HUES48 (cell line): ENCODE measurements at regions not wholly inside any gene's neighbourhood (a gene's known extent, or its start where the extent isn't known, plus 50 kb on each side); places are given as distances from the start of the nearest gene placed in this dataset.

ENCODE experiments used
- H3K27ac ChIP-seq: one replicate; pipeline ENCODE4 v1.7.0; 2013; ENCODE audit warnings: low read depth, low read length, inconsistent platforms
- H3K27me3 ChIP-seq: 2 replicates; pipeline ENCODE4 v1.6.1; 2013; ENCODE audit warnings: mild to moderate bottlenecking, low read length; ENCODE audit not compliant: control insufficient read depth, insufficient read depth
- H3K36me3 ChIP-seq: 2 replicates; pipeline ENCODE4 v1.6.1; 2013; ENCODE audit warnings: low read length; ENCODE audit not compliant: control insufficient read depth, insufficient read depth
- H3K4me1 ChIP-seq: 2 replicates; pipeline ENCODE4 v1.6.1; 2013; ENCODE audit warnings: mild to moderate bottlenecking, low read length; ENCODE audit not compliant: control insufficient read depth, insufficient read depth
- H3K4me3 ChIP-seq: 2 replicates; pipeline ENCODE4 v1.5.1; 2013; ENCODE audit warnings: mild to moderate bottlenecking, low read depth, low read length
- H3K9ac ChIP-seq: 2 replicates; pipeline ENCODE4 v1.6.1; 2013; ENCODE audit warnings: mild to moderate bottlenecking, low read depth, low read length, moderate library complexity
- H3K9me3 ChIP-seq: 2 replicates; pipeline ENCODE4 v1.6.1; 2013; ENCODE audit warnings: low read length; ENCODE audit not compliant: control insufficient read depth, insufficient read depth

DNA sequence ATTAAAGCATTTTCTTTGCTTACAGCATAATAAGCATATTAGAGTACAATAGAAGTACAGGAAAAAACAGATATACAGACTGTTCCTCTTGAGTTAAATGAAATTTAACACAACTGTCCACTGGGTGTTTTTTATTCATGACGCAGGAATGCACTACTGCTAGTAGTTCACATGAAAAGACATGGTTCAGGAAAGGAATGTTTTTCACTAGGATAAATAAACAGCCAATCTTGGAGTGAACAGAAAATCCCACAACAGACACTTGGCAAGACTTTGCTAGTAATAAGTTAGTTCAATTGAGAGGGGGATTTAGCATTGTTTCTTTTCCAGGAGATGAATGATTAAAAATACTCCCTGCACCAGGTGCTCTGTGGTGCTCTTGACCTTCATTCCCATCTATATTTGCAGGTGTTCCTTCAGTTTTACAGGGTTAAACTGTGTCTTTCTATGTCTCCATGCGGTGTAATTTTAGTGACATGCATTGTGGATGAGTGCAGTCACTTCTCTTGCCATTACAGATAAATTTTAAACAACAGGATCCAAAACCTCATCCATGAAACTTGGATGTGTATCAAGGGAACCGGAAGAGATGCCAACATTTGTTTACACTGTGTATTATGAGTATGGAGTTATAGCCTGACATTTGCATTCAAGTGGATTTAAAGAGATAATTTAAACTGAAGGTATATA, 796.6 kb downstream of the DSC3 start:
- Histone ChIP-seq H3K4me3 (no peak overlapping the region), H3K9ac (no peak overlapping the region), H3K27ac (no peak overlapping the region), H3K4me1 (no peaks in the 10 kb centered on the region), H3K27me3 (no peaks in the 10 kb centered on the region), H3K9me3 (no peaks in the 10 kb centered on the region), H3K36me3 (no peaks in the 10 kb centered on the region)

DNA sequence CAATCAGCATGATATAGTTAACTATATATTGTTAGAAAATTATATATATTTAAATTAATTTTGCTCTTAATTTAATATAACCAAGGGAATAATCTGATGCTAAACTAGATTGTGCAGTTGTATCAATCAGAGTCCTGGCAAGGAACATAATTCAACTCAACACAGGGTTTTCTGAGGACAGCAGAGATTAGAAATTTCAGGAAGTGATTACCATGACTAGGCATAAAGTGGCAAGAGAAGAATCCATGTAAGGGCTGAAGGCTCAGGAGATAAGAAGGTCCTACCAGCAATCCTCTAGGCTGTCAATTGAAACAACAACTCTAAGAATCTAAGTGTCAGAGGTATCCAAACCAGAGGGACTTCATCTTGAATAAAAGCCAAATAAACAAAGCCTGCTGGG, 807.8 kb downstream of the DSC3 start:
- Histone ChIP-seq H3K27ac (no peak overlapping the region), H3K4me1 (no peaks in the 10 kb centered on the region), H3K27me3 (no peaks in the 10 kb centered on the region), H3K9me3 (no peaks in the 10 kb centered on the region), H3K9ac (no peak overlapping the region), H3K4me3 (no peak overlapping the region), H3K36me3 (no peaks in the 10 kb centered on the region)

DNA sequence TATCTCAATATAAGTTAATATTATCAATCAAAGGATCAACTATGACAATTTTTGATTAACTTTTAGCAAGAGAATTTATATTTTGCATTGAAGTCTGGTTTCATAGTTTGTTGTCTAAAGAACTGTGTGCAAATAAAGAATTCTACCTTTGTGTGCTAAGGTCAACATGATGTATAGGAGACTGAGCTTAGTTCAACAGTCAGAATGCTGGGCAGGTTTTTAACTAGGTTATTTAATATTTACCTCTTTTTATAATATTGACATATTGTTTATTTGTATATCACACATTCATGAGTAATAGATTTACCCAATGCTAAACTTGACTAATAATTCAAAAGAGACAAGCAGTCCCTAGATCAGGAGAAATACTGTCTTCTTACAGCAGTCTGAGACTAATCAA, 831.4 kb downstream of the DSC3 start:
- Histone ChIP-seq H3K9me3 (no peaks in the 10 kb centered on the region; the same call in 1 of the 2 replicates), H3K27me3 (no peaks in the 10 kb centered on the region), H3K36me3 (no peaks in the 10 kb centered on the region), H3K9ac (no peak overlapping the region), H3K4me3 (no peak overlapping the region), H3K4me1 (no peaks in the 10 kb centered on the region), H3K27ac (no peak overlapping the region)

GRCh38 chr18:30208546-30208945, 834.0 kb downstream of the DSC3 start:
- Histone ChIP-seq H3K27me3 (no peaks in the 10 kb centered on the region), H3K36me3 (no peaks in the 10 kb centered on the region), H3K27ac (no peak overlapping the region), H3K4me1 (no peaks in the 10 kb centered on the region), H3K9ac (no peak overlapping the region), H3K4me3 (no peak overlapping the region), H3K9me3 (no peaks in the 10 kb centered on the region; the same call in 1 of the 2 replicates)

- Histone ChIP-seq H3K36me3 (no peaks in the 10 kb centered on the region), H3K27me3 (no peaks in the 10 kb centered on the region), H3K4me3 (no peak overlapping the region), H3K4me1 (no peaks in the 10 kb centered on the region), H3K9ac (no peak overlapping the region), H3K9me3 (no peaks in the 10 kb centered on the region; the same call in 1 of the 2 replicates), H3K27ac (no peak overlapping the region)
Observed at GRCh38 chr18:30192216-30192615, 850.3 kb downstream of the DSC3 start.

GRCh38 chr18:30186245-30186644, 856.3 kb downstream of the DSC3 start:
- no peaks in the 10 kb centered on the region for H3K4me1 ChIP-seq
- no peak overlapping the region for H3K4me3 ChIP-seq
- H3K27ac ChIP-seq = no peak overlapping the region
- no peaks in the 10 kb centered on the region for H3K27me3 ChIP-seq
- H3K36me3 ChIP-seq = no peaks in the 10 kb centered on the region
- H3K9me3 ChIP-seq = no peaks in the 10 kb centered on the region
- H3K9ac ChIP-seq = no peak overlapping the region

DNA sequence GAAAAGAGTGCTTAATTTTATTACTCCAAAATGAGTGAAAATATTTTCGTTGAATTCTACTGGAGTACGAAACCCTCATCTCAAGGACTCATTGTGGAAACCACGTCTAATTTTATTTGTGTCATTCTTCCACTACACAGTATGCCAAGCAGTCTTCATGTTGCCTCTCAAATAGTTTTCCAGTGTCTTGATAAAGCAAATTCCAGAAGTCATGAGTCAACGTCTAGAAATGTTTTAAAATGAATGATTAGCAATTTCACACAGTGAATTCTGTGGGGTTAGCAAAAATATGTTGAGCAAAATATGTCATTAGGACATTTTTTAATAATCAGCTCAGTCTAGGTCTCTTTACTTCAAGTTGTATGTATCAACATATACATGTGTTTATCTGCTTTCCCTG, 865.5 kb downstream of the DSC3 start:
- Histone ChIP-seq H3K4me3 (no peak overlapping the region), H3K27ac (no peak overlapping the region), H3K9me3 (0 out of 2 replicates have a peak, but pooled peaks cover 4% of the 10 kb centered on the region), H3K36me3 (no peaks in the 10 kb centered on the region), H3K27me3 (no peaks in the 10 kb centered on the region), H3K9ac (no peak overlapping the region), H3K4me1 (no peaks in the 10 kb centered on the region)

GRCh38 chr18:30175621-30176225, 866.8 kb downstream of the DSC3 start:
- no peaks in the 10 kb centered on the region for H3K36me3 ChIP-seq
- no peaks in the 10 kb centered on the region for H3K27me3 ChIP-seq
- H3K4me3 ChIP-seq = no peak overlapping the region
- no peaks in the 10 kb centered on the region for H3K4me1 ChIP-seq
- no peak overlapping the region for H3K27ac ChIP-seq
- no peak overlapping the region for H3K9ac ChIP-seq
- H3K9me3 ChIP-seq = 0 out of 2 replicates have a peak, but pooled peaks cover 4% of the 10 kb centered on the region

GRCh38 chr18:30175061-30175574, 867.4 kb downstream of the DSC3 start:
- Histone ChIP-seq H3K9ac (no peak overlapping the region), H3K9me3 (0 out of 2 replicates have a peak, but pooled peaks cover 4% of the 10 kb centered on the region), H3K27ac (no peak overlapping the region), H3K36me3 (no peaks in the 10 kb centered on the region), H3K4me1 (no peaks in the 10 kb centered on the region), H3K27me3 (no peaks in the 10 kb centered on the region), H3K4me3 (no peak overlapping the region)

DNA sequence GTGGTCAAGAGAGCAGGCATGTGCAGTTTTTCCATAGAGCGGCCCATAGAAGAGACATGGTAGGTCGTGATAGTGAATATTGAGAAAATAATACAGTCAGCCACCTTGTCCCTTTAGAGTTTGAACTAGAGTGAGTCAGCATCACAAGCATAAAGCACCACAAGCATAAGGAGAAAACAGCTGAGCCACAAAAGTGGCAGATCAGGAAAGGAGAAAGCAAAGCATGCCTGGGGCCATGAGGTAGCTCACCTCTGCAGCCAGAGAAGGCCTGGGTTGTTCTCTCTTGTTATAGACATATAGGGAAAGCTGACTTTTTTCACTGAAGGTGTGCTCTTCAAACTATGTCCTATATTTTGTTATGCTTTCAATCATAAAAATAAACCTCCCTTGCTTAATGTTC, 879.0 kb downstream of the DSC3 start:
- Histone ChIP-seq H3K27ac (no peak overlapping the region), H3K27me3 (no peaks in the 10 kb centered on the region), H3K4me3 (no peak overlapping the region), H3K36me3 (no peaks in the 10 kb centered on the region), H3K9ac (no peak overlapping the region), H3K9me3 (no peaks in the 10 kb centered on the region), H3K4me1 (no peaks in the 10 kb centered on the region)

GRCh38 chr18:30160124-30160523, 882.4 kb downstream of the DSC3 start:
- Histone ChIP-seq H3K9ac (no peak overlapping the region), H3K27me3 (no peaks in the 10 kb centered on the region), H3K4me3 (no peak overlapping the region), H3K4me1 (no peaks in the 10 kb centered on the region), H3K36me3 (no peaks in the 10 kb centered on the region), H3K27ac (no peak overlapping the region), H3K9me3 (no peaks in the 10 kb centered on the region)
